K562 (cell line): ENCODE measurements at regions not wholly inside any gene's neighbourhood (a gene's known extent, or its start where the extent isn't known, plus 50 kb on each side); places are given as distances from the start of the nearest gene placed in this dataset.

Source experiments
- CEBPB ChIP-seq: fragments of 450-650 bp; IDR thresholded peaks from 2 replicates; pipeline ENCODE4 v1.6.1; 2016; ENCODE audit warnings: missing genetic modification characterization, missing compliant biosample characterization
- HBP1 ChIP-seq: fragments of 450-650 bp; formaldehyde crosslinking; IDR thresholded peaks from 2 replicates; pipeline ENCODE4 v1.4.0; 2022; ENCODE audit warnings: missing genetic modification characterization
- HSF4 ChIP-seq: fragments of 250-450 bp; sonication (Bioruptor Pico); IDR thresholded peaks from 2 replicates; pipeline ENCODE4 v2.1.2; 2022; ENCODE audit warnings: mild to moderate bottlenecking, moderate library complexity, borderline replicate concordance
- NCOR1 ChIP-seq: fragments of 450-650 bp; IDR thresholded peaks from 2 replicates; pipeline ENCODE4 v1.6.1; 2016; ENCODE audit warnings: mild to moderate bottlenecking, moderate library complexity
- SOX6 ChIP-seq: fragments of 450-650 bp; IDR thresholded peaks from 2 replicates; pipeline ENCODE4 v1.6.1; 2014; ENCODE audit warnings: mild to moderate bottlenecking

- TF ChIP-seq CEBPB = no peak
- TF ChIP-seq HBP1 = no peak
- TF ChIP-seq SOX6 = no peak
- TF ChIP-seq HSF4 (CRISPR knock-in tag) = no peak
- no peak for TF ChIP-seq NCOR1
Observed at GRCh38 chr13:71124230-71124629, 742.8 kb downstream of the DACH1 start.
